ENCODE measurements at regions not wholly inside any gene's neighbourhood (a gene's known extent, or its start where the extent isn't known, plus 50 kb on each side); places are given as distances from the start of the nearest gene placed in this dataset.

DNA sequence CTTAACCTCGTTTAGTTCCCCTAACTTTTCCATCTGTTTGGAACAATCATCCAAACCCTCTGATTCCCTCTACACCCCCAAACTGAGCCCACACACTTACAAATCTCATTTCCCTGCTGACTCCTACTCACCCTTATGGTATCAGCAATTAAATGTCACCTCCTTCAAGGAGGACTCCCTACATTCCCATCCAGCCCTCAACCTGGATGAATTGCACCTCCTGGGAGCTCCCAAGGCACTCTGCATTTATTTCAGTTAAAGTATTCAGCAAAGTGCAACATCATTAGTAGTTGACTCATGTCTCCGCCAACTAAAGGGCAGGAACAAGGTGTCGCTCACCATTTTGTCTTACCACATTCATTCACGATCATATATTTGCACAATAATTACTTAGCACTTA is 353.5 kb downstream of the TMEM114 start:
- no peak for DNase-seq (ENCODE audit: extremely low spot score)
- no peak overlapping the region for H3K27ac ChIP-seq (replicated peaks in 1 of 4)
- H3K27me3 ChIP-seq = no peaks in the 10 kb centered on the region
- intact Hi-C loops (cut with DNase I) = no loop called here
- WGBS = 84% methylated on average over 4 of the region's 4 CpGs
- H3K4me3 ChIP-seq = no peak overlapping the region
- H3K4me1 ChIP-seq = no peaks in the 10 kb centered on the region
- H3K9me3 ChIP-seq = no peaks in the 10 kb centered on the region
- TF ChIP-seq POLR2A (IDR thresholded peaks at IDR 0.05; ENCODE audit: low read depth) = no peak
- no peak for TF ChIP-seq POLR2AphosphoS5 (IDR thresholded peaks at IDR 0.05)
- TF ChIP-seq EP300 (IDR thresholded peaks at IDR 0.05) = no peak
- TF ChIP-seq, protein P1, sequence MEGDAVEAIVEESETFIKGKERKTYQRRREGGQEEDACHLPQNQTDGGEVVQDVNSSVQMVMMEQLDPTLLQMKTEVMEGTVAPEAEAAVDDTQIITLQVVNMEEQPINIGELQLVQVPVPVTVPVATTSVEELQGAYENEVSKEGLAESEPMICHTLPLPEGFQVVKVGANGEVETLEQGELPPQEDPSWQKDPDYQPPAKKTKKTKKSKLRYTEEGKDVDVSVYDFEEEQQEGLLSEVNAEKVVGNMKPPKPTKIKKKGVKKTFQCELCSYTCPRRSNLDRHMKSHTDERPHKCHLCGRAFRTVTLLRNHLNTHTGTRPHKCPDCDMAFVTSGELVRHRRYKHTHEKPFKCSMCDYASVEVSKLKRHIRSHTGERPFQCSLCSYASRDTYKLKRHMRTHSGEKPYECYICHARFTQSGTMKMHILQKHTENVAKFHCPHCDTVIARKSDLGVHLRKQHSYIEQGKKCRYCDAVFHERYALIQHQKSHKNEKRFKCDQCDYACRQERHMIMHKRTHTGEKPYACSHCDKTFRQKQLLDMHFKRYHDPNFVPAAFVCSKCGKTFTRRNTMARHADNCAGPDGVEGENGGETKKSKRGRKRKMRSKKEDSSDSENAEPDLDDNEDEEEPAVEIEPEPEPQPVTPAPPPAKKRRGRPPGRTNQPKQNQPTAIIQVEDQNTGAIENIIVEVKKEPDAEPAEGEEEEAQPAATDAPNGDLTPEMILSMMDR (IDR thresholded peaks at IDR 0.05) = no peak
- no peaks in the 10 kb centered on the region for H3K36me3 ChIP-seq

DNA sequence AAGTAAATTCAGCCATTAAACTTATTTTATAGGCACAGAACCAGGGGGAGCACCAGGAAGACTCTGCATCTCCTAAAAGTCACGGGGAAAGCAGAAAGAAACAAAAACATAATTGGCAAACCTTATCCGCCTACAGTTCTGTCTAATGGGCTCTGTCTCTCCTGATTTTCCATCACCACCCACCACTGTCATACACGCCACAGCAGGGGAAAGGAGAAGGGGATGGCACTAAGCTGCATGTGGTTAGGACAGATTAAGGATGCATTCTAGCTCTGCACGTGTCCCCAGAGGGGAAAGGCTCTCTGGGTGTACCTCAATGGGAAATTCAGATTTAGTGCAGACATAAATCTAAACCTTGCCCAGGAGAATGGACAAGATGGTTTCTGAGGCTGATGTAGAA is 359.8 kb downstream of the TMEM114 start:
- no peak for DNase-seq (ENCODE audit: extremely low spot score)
- no peaks in the 10 kb centered on the region for H3K9me3 ChIP-seq
- no peak overlapping the region for H3K27ac ChIP-seq (replicated peaks in 1 of 4)
- no peaks in the 10 kb centered on the region for H3K36me3 ChIP-seq
- intact Hi-C loops (cut with DNase I) = no loop called here
- H3K27me3 ChIP-seq = no peaks in the 10 kb centered on the region
- H3K4me3 ChIP-seq = no peak overlapping the region
- 65% methylated on average over 4 of the region's 4 CpGs for WGBS
- TF ChIP-seq, protein P1 (IDR thresholded peaks at IDR 0.05) = no peak
- TF ChIP-seq POLR2AphosphoS5 (IDR thresholded peaks at IDR 0.05) (no peak), EP300 (IDR thresholded peaks at IDR 0.05) (no peak), POLR2A (IDR thresholded peaks at IDR 0.05; ENCODE audit: low read depth) (no peak)
- no peaks in the 10 kb centered on the region for H3K4me1 ChIP-seq

DNA sequence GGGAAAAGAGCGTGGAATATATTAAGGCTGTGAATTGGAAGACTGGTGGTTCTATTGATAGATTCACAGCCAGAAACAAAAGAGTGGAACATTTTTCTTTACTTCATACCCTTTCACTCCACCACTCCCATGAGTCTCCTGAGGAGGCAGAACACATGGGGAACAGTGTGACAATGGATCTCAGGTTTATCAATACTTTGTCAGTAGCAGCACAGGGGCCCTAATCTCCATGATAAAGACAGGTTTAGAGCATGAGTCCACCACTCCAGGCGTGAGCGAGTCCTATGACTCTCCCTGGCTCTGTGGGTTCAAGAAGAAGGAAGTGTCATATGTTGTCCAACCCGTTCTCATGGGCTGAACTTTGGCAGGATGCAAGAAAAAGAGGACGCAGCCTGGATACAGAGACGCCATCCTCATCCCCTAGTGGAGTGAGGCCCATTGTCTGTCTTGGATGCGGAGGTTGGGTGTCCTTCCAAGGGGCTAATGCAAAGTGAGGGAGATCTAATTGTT is 361.2 kb downstream of the TMEM114 start:
- TF ChIP-seq POLR2AphosphoS5 (IDR thresholded peaks at IDR 0.05) (no peak), POLR2A (IDR thresholded peaks at IDR 0.05; ENCODE audit: low read depth) (no peak), EP300 (IDR thresholded peaks at IDR 0.05) (no peak)
- TF ChIP-seq, protein P1 (IDR thresholded peaks at IDR 0.05) = no peak
- Histone ChIP-seq H3K27me3 (no peaks in the 10 kb centered on the region), H3K4me1 (no peaks in the 10 kb centered on the region), H3K27ac (replicated peaks in 1 of 4) (no peak overlapping the region), H3K9me3 (no peaks in the 10 kb centered on the region), H3K4me3 (no peak overlapping the region), H3K36me3 (no peaks in the 10 kb centered on the region)
- intact Hi-C loops (cut with DNase I) = no loop called here
- WGBS = 71% methylated on average over 7 of the region's 7 CpGs
- DNase-seq (ENCODE audit: extremely low spot score) = no peak

DNA sequence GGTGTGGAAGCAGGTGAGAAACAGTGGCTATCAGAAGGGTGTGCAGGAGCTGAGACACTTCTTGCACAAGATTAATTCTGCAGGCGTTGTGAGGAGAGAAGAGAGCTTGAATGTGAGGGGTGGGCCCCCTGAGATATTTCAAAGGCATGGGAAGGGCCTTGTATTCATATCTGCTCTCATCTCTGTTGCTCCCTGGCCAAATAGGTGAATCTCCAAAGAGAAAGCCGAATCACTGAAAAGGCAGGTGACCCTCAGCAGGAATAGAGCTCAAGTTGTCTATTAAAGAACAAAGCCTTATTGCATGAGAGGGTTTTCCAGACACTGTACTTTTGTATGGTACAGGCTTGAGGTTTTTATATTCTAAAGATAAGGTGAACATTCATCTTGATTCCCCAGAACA is 373.1 kb downstream of the TMEM114 start:
- TF ChIP-seq, protein P1 (IDR thresholded peaks at IDR 0.05) = no peak
- TF ChIP-seq POLR2A (IDR thresholded peaks at IDR 0.05; ENCODE audit: low read depth) (no peak), POLR2AphosphoS5 (IDR thresholded peaks at IDR 0.05) (no peak), EP300 (IDR thresholded peaks at IDR 0.05) (no peak)
- no peaks in the 10 kb centered on the region for H3K4me1 ChIP-seq
- 50% methylated on average over 2 of the region's 2 CpGs for WGBS
- H3K27ac ChIP-seq (replicated peaks in 1 of 4) = no peak overlapping the region
- DNase-seq (ENCODE audit: extremely low spot score) = no peak
- intact Hi-C loops (cut with DNase I) = loop anchor here (10.0 kb wide), 1 partner anchor 58 kb away; no protein-coding TSS in a partner anchor
- no peaks in the 10 kb centered on the region for H3K36me3 ChIP-seq
- no peak overlapping the region for H3K4me3 ChIP-seq
- peaks cover 0 to 6% (median 0%) of the 10 kb centered on the region in 4 donors for H3K9me3 ChIP-seq
- no peaks in the 10 kb centered on the region for H3K27me3 ChIP-seq

DNA sequence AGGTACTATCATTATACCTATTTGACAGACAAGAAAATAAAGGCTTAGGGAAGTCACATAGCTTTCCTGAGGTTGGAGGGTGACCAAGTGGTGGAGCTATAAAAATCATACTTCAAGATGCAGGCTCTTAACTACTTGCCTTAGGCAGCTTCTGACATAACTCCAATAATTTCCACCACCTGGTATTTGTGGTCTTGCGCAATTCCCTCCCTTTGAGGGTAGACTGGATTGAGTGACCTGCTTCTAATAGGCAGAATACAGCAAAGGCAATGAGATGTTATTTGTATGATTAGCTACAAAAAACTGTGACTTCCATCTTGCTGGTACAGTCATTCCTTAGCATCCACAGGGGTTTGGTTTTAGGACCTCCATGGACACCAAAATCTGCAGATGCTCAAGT is 385.5 kb downstream of the TMEM114 start:
- Histone ChIP-seq H3K36me3 (no peaks in the 10 kb centered on the region), H3K4me1 (no peaks in the 10 kb centered on the region), H3K27ac (replicated peaks in 1 of 4) (no peak overlapping the region), H3K4me3 (no peak overlapping the region), H3K9me3 (peaks cover 0 to 19% (median 10%) of the 10 kb centered on the region in 4 donors), H3K27me3 (no peaks in the 10 kb centered on the region)
- WGBS = 90% methylated on average over 1 of the region's 1 CpG
- intact Hi-C loops (cut with DNase I) = no loop called here
- TF ChIP-seq POLR2AphosphoS5 (IDR thresholded peaks at IDR 0.05) (no peak), POLR2A (IDR thresholded peaks at IDR 0.05; ENCODE audit: low read depth) (no peak), EP300 (IDR thresholded peaks at IDR 0.05) (no peak)
- TF ChIP-seq, protein P1 (IDR thresholded peaks at IDR 0.05) = no peak
- DNase-seq (ENCODE audit: extremely low spot score) = no peak

All from esophagus muscularis mucosa (tissue), 4 donors.